ENCODE measurements at regions not wholly inside any gene's neighbourhood (a gene's known extent, or its start where the extent isn't known, plus 50 kb on each side); places are given as distances from the start of the nearest gene placed in this dataset.
"Not testable (repeated sequence)": the region's sequence is repeated elsewhere in the genome, so short reads cannot be mapped to it uniquely, and the experiment has no call there.

GRCh38 chr2:198917926-198918720 lies 539.6 kb downstream of the SATB2 start:
- no peak for DNase-seq (ENCODE audit: low read depth in 1 of 2, low spot score in 1 of 2)

- DNase-seq (ENCODE audit: low read depth in 1 of 2, low spot score in 1 of 2) = no peak
These were observed 540.5 kb downstream of the SATB2 start for GRCh38 chr2:198917275-198917674.

- DNase-seq (ENCODE audit: low read depth in 1 of 2, low spot score in 1 of 2) = no peak
These were observed 541.1 kb downstream of the SATB2 start for GRCh38 chr2:198916548-198917080.

- DNase-seq (ENCODE audit: low read depth in 1 of 2, low spot score in 1 of 2) = no peak
These were observed 544.2 kb downstream of the SATB2 start for GRCh38 chr2:198913394-198914152.

- DNase-seq (ENCODE audit: low read depth in 1 of 2, low spot score in 1 of 2) = no peak
These were observed 548.0 kb downstream of the SATB2 start for GRCh38 chr2:198909525-198910267.

- DNase-seq (ENCODE audit: low read depth in 1 of 2, low spot score in 1 of 2) = no peak
These were observed 551.7 kb downstream of the SATB2 start for GRCh38 chr2:198905881-198906612.

GRCh38 chr2:198901894-198902293 lies 555.8 kb downstream of the SATB2 start:
- no peak for DNase-seq (ENCODE audit: low read depth in 1 of 2, low spot score in 1 of 2)

- DNase-seq (ENCODE audit: low read depth in 1 of 2, low spot score in 1 of 2) = no peak
These were observed 557.6 kb downstream of the SATB2 start for GRCh38 chr2:198900141-198900540.

- no peak for DNase-seq (ENCODE audit: low read depth in 1 of 2, low spot score in 1 of 2)
These were observed 567.2 kb downstream of the SATB2 start for GRCh38 chr2:198890490-198890889.

GRCh38 chr2:198883604-198884003 lies 574.1 kb downstream of the SATB2 start:
- DNase-seq (ENCODE audit: low read depth in 1 of 2, low spot score in 1 of 2) = no peak

- no peak for DNase-seq (ENCODE audit: low read depth in 1 of 2, low spot score in 1 of 2)
These were observed 576.8 kb downstream of the SATB2 start for GRCh38 chr2:198880986-198881385.

- DNase-seq (ENCODE audit: low read depth in 1 of 2, low spot score in 1 of 2) = no peak
These were observed 577.3 kb downstream of the SATB2 start for GRCh38 chr2:198880421-198880820.

GRCh38 chr2:198874472-198874858 lies 583.3 kb downstream of the SATB2 start:
- no peak for DNase-seq (ENCODE audit: low read depth in 1 of 2, low spot score in 1 of 2)

- DNase-seq (ENCODE audit: low read depth in 1 of 2, low spot score in 1 of 2) = no peak
These were observed 584.0 kb downstream of the SATB2 start for GRCh38 chr2:198873503-198874471.

GRCh38 chr2:198863655-198864054 lies 594.1 kb downstream of the SATB2 start:
- no peak for DNase-seq (ENCODE audit: low read depth in 1 of 2, low spot score in 1 of 2)

GRCh38 chr2:198861080-198861479 lies 596.7 kb downstream of the SATB2 start:
- no peak for DNase-seq (ENCODE audit: low read depth in 1 of 2, low spot score in 1 of 2)

- no peak for DNase-seq (ENCODE audit: low read depth in 1 of 2, low spot score in 1 of 2)
These were observed 600.5 kb downstream of the SATB2 start for GRCh38 chr2:198857246-198857645.

GRCh38 chr2:198855746-198856145 lies 602.0 kb downstream of the SATB2 start:
- not testable (repeated sequence) for DNase-seq (ENCODE audit: low read depth in 1 of 2, low spot score in 1 of 2)

GRCh38 chr2:198852248-198852647 lies 605.5 kb downstream of the SATB2 start:
- no peak for DNase-seq (ENCODE audit: low read depth in 1 of 2, low spot score in 1 of 2)

- DNase-seq (ENCODE audit: low read depth in 1 of 2, low spot score in 1 of 2) = no peak
These were observed 632.2 kb downstream of the SATB2 start for GRCh38 chr2:198825534-198825933.
